Fibroblast of peridontal ligament (primary cell): ENCODE measurements at regions not wholly inside any gene's neighbourhood (a gene's known extent, or its start where the extent isn't known, plus 50 kb on each side); places are given as distances from the start of the nearest gene placed in this dataset.
"Not testable (repeated sequence)": the region's sequence is repeated elsewhere in the genome, so short reads cannot be mapped to it uniquely, and the experiment has no call there.

Source experiments
- DNase-seq: peaks from one replicate; pipeline ENCODE4 v3.0.0-alpha.2; 2010; ENCODE audit errors: extremely low read depth

DNA sequence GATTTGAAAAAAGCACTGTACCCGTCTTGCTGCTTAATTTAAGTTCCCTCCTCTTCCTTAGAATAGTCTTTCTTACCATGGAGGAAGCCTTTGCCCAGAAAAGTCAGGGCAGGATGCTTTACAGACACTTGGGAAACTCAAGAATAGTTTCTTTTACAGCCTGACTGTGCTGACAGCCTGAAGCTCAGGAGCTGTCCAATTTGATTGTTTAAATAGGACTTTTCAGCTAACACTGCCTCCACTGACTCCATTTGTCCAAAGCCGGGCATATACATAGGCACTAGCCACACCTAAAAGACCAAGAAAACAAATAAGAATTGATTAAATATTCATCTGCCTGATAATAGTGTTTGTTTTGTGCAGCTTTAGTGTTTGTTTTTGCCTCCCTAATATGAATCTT, 110.9 kb upstream of the L3MBTL4 start:
- no peak for DNase-seq

DNA sequence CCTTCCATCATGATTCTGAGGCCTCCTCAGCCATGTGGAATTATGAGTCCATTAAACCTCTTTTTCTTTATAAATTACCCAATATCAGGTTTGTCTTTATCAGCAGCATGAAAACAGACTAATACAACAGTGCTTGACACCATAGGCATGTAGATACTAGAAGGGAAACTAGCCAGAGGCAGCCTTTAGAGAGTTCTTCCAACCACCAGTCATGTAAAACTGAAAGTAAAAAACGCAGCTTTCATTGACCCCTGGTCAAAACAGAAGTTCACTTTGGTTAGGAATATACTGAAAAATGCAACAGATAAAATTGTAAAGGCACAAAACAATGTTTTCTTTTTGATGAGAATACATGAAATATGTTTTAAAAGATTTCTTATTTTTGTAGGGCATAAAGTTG, 122.8 kb upstream of the L3MBTL4 start:
- DNase-seq: no peak

DNA sequence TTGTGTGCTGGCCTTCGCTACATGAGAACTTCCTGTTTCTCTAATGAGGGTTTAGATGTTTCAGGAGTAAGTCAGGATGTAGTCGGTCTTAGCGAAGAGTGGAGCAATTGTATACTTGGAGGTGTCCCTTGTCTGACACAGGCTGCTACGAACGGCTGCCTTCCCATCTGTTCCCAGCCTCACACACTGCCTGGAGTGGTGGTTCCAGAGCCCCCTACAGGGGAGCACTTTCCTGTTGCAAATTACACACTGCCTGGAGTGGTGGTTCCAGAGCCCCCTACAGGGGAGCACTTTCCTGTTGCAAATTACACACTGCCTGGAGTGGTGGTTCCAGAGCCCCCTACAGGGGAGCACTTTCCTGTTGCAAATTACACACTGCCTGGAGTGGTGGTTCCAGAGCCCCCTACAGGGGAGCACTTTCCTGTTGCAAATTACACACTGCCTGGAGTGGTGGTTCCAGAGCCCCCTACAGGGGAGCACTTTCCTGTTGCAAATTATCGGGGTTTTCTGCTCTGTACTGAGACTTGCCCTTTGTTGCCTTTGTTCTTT, 126.5 kb upstream of the L3MBTL4 start:
- DNase-seq: not testable (repeated sequence)

DNA sequence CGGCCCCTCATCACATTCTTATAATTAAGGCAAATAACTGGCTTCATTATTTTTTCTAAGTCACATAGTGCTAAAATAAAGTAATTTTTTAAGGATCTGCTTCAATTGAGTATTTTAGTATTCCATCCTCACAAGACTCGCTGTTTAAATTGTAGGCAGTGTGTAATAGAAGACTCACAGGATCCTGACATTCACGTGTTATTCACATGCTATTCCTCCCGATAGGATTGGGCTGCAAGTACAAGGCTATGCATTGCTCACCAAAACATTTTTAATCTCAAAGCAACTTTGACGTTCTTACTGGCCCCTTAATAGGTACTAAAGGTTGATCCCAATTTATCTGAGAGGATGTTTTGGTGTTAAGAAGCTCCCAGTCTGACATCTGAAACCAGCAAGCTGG, 127.6 kb upstream of the L3MBTL4 start:
- no peak for DNase-seq

DNA sequence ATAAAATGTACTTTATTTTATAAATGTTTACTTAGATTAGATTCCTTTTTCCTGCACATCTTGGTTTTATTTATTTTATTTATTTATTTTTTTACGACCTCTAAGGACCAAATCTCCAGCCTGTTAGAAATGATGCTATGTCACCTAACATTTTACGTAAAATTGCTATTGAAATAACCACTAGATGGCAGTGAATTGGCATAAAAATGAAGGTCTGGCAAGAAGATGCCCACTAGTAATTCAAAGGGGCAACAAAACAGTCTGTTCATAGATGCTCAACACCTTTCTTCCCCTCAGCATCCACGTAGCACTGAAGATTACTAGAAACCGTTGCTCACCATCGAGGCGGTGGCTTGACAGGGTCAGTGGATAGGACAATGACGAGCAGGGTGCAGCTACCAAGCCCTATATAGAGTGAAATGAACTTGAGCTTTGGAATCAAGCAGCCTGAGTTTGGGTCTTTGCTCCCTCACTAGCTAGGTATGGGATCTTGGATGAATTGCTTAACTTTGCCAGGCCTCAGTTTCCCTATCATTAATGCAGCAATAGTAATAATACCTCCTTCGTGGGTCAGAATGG, 128.7 kb upstream of the L3MBTL4 start:
- DNase-seq: peak; percentile 61

DNA sequence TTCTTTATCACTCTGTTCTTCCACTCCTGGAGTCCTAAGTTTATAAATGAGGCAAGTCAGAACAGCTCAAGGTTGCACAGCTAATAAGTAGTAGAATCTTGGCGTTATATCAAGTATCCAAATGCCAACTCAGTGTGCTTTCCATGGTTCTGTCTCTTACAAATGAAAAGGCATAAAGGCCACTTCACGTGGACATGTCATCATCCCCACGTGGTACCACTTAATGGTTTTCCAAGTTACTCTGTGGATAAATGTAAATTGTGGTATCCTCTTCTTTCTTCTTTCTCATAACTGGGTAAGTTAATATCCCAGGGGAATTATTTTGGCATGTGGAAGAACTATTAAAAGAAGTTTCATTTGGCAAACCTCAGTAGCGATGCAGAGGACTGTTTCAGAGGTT, 131.5 kb upstream of the L3MBTL4 start:
- DNase-seq: peak; percentile 50

DNA sequence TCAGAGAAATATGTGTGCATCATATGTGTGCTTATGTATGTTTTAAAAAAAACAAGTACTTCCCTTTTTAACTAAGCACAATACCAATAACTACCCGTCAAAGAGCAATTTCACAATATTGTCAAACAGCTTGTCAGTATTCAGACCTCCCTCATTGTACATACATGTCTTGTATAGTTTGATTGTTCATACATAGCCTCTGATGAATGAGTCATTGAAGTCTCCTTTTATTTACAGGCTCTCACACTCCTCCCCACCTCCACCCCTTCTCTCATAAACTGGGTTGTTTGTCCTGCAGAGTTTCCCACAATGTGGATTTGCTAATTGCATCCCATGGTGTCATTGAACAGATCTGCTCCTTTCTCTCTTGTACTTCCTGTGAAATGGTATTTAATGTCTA, 132.8 kb upstream of the L3MBTL4 start:
- DNase-seq: no peak

DNA sequence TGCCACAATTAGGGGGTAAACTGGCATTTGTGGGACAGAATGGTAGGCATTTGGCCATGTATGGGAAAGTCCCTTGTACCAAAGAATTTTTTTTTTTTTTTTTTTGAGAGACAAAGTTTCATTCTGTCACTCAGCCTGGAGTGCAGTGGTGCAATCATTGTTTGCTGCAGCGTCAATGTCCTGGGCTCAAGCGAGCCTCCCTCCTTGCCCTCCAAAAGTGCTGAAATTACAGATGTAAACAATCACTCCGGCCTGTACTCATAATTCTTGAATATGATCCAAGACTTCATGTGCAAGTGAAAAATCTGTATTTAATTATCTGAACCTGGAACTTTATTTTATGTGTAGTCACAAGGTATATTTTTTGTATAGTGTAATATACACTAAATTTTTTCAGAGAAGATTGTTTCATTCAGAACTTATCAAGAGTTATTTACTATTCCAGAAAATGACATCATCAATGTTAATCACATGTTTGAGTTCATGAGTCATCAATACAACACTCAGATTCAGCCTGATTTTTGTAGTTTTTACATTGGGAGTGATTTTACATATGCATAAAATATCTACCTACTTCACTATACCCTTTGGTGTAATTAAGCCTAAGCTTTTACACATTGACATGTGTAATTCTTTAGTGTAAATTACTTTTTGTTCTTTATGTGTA, 138.7 kb upstream of the L3MBTL4 start:
- DNase-seq: no peak

DNA sequence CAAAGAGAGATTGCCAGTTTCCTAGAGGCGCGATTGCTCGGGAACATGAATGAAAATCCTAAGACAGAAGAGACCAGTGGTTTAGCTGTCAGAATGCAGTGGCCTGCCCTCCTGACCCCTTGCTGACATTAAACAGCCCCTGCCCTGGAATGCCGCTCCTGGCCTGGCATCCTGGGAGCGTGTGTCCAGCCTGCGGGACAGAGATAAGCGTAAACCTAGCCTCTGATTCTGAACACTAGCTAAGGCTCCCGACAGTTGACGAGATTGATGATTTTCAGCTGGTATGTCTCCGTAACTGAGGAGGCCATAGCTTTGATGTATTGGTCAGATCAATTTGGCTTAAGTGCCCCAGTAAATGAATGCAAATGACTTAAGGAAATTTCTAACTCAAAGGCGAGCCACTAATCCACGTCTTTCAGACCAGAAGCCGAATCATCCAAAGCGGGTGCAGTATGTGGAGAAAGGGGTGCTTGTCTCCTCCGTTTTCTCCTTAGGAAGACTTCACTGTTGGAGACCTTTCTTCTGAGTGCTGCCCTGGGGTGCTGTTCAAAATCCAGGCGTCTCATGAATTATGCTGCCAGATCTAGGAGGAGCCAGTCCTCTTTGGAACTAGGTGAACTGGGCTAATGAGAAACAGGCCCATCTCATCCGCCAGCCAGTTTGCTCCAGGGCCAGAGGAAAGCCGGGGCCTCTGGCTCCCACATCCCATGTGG, 142.5 kb upstream of the L3MBTL4 start:
- DNase-seq: no peak

DNA sequence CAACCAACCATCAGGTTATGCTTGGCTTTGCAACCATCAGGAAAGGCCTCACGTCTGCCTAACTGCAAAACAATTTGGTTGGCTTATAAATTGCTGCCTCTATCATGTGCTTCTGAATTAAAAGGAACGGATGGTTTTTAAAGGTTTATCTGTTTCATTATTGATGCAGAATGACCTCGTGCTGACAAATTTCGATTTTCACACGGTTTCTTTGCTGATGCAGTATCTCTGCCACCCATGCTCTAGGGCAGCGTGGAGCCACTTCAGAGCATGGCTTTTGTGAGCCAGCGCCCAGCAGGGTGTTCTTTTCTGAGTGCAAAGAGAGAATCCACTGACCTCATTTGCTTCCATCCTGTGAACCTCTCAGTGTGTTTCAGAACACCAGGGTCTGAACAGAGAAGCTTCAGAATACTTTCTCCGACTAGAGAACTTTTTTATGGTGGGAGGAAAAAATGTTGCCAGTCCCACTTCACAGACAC, 143.1 kb upstream of the L3MBTL4 start:
- DNase-seq: no peak

DNA sequence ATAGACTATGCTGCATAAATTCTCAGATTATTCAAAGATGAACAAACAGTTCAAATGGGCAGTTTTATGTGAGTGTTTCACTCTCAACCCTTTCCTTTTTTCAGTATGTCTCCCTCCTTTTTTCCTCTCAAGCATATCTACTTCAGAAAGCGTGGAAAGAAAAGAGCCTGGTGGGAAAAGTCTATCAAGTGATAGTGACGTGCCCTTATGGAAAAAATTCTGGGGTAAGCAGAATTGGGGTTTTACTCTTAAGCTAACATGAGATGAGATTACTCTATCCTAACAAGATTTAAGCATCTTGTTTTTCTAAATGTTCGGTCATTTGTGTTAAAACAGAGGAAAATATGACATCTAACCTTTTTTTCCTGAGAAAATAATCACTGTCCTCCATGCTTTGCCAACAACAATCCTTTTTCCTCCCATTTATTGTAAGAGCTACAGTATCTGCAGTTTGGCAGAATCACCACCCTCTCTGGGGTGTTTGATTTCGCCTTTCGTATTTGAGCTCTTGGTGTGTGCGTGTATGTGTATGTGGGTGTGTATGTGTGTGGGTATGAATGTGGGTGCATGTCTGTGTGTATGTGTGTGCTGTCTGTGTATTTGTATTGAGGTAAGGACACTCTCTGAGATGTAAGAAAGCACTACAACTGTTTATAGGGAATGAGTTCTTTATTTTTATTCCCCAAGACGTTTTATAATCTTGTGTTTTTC, 143.9 kb upstream of the L3MBTL4 start:
- no peak for DNase-seq

DNA sequence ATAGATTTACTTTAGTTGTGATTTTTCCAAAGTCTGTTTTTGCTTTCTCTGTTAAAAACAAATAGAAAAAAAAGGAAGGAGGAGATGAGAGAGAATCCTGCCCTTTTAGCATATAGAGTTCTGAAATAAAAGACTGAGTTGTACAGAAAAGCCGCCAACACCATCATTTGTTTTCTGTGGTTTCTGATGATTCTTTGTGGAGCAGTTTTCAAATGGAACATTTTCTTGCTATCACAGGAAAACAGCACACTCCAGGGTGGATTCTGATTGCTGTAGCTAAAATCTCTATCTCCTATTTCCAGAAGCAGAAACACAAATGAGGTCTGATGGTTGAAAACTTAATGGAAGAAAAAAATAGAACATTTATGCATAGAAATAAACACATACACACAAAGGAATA, 144.6 kb upstream of the L3MBTL4 start:
- DNase-seq: no peak

DNA sequence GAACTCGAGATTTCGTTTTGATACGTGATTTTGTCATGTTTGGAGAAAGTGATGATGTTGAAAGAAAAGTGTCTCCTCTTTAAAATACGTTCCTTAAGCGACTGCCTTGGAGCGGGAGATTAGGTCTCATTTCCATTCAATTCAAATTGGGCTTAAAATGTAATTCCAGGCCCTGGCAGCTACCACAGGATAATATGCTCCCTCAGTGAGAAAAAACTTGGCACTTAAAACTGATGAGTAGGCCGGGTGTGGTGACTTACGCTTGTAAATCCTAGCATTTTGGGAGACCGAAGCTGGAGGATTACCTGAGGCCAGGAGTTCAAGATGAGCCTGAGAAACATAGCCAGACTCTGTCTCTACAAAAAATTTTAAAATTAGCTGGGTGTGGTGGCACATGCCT, 146.3 kb upstream of the L3MBTL4 start:
- no peak for DNase-seq

DNA sequence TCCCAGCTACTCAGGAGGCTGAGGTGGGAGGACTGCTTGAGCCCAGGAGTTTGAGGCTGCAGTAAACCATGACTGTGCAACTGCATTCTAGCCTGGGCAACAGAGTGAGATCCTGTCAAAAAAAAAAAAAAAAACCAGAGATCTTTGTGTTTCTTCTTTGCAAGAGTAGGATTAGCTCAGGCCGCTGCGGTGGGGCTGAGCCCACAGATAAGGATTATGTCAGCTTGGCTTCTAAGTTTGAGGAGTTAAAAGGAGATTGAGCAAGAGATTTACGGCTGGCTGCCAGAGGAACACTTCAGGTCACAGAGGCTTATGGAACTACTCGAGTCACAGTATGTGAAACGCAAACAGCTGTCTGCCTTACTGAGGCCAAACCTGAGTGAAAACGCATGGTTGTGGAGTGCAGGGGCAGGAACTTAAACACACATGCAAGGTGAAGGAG, 146.7 kb upstream of the L3MBTL4 start:
- DNase-seq: no peak

DNA sequence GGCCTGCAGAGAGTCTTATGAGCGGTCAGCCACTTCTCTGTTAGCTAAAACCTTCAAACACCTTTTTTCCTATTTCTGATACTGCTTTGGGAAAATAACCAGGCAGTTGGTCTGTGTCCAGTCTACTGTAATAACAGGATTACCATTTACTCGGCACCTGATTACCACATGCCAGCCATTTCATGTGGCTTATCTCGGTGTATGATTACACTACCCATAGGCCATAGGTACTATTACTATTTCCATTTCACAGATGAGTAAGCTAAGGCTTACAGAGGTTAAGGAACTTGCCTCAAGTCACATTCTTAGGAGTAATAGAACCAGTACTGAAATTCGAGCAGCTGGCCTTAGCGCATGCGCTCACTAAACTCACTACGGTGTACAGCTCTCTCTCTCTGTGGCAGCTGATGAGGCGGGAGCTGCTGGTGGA, 147.2 kb upstream of the L3MBTL4 start:
- no peak for DNase-seq

DNA sequence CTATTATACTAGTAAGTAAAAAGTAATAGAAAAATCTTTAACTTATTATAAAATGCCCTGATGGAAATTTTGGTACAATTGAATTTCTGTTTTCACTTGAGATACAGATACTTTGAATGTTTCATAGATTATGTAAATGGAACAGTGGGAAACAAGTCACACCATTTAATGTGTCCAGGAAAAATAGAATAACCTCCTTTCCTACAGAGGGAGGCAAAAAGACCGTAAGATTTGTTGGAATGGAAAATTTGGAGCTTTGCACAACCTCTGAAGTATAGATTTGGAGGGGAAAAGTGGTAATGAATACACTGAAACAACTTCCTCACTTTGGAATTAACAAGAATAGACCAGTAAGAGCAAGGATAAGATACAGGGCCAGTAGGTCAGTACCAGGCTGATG, 149.2 kb upstream of the L3MBTL4 start:
- DNase-seq: no peak

DNA sequence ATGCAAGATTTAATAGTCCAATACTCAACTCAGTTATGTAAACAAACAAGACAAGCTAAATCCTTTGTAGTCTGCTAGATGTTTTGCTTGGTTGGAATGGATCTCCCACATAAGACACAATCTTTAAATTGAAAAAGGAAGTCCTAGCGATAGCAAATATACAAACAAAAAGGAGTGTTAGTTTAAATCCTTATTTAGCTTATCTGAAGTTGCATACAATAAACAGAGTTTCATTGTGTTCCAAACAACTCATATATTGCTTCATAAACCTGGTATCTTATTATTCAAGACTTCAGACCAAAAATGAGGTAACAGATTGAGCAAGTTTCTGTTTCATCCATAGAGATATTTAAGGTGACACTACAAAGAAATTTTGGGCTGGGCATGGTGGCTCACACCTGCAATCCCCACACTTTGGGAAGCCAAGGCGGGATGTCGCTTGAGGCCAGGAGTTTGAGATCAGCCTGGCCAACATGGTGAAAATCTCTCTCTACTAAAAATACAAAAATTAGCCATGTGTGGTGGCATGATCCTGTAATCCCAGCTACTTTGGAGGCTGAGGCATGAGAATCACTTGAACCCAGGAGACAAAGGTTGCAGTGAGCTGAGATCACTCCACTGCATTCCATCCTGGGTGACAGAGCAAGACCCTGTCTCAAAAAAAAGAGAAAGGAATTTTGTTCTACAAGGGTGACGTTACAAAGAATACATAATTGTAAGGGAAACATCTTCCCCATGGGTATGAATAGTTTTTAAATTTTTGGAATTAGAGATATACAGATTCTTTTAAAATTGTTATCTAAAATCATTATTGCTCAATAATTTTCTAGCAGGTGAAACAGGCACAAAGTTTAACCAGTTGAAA, 150.5 kb upstream of the L3MBTL4 start:
- DNase-seq: no peak

DNA sequence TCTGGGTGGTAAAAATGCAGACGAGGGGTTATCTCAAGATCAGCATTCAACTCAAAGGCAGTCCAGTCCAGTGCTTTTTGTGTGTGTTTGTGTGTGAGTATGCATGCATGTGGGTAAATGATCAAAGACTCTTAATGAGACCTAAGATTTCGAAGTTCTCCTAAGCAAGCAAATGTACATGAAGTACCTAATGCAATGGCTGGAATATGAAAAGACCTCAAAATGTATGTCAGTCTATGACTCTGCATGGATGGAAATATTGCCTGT, 151.0 kb upstream of the L3MBTL4 start:
- DNase-seq: no peak

DNA sequence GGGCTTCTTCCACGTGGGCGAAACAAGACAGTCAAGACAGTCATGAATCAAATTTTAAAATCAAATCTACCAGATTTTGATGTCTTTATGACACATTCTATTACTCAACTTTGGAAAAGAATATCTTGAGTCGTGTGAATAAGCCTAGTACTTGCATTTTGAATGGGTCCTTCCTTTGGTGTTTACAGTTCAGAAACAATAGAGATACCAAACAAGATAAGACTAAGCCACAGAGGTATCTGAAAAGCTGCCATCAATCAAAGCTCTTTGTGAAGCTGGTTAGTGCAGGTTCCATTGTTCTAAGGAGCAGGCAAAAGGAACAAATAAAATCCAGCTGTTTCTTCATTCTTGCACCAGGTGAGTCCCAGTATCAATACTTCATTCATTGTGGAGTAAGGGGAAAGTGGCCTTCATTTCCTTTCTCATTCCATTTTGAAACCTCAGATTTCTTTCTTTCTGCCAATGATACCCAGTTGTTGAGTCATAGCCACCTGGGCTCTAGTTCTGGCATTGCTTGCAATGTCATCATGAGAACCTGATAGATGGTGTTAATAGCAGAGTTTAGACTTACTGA, 151.7 kb upstream of the L3MBTL4 start:
- DNase-seq: no peak

DNA sequence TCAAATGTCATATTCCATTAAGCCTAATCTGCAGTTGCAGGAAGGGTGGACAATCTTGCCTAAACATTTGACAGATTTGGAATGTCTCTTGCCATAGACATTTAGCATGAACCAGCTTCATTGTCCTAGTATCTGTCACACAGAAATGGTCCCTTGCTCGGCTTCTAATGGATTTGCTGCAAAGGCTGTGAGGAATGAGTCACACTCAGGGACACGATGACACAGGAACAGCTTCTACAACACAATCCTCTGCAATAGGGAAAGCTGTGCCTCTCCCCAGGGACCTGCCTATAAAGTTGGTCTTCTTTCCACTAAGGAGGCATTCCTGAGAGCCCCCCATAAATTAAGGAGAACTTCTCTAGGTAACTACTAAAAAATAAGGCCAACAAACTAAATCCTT, 155.1 kb upstream of the L3MBTL4 start:
- no peak for DNase-seq

DNA sequence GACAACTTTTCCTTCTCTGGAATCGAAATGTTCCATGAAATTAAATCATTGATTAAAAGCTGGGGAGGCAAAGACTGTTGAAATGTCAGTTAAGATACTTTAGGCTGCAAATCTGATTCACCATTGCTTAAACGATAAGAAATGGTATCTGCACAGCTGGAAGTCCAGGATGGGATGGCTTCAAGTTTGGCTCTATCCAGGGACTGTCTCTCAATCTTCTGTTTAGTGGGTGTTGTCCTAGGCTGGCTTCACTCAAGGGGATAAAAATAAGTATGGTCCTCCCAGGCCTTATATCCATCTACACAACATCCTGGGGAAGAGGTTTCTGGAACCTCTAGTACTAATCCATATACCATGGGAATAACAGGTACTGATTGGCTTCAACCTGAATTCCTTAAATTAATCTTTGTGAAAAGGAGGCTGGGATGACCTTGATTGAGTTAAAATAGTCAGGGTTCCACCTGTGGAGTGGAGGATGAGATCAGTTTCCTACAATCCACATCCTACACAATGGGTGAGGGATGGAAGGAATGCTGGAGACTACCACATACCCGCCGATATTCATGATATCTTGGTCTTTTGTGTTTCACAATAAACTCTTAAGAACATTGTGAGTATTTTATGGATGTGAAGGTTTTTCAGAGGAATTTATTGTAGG, 156.0 kb upstream of the L3MBTL4 start:
- no peak for DNase-seq
